ENCODE measurements at regions not wholly inside any gene's neighbourhood (a gene's known extent, or its start where the extent isn't known, plus 50 kb on each side); places are given as distances from the start of the nearest gene placed in this dataset.

DNA sequence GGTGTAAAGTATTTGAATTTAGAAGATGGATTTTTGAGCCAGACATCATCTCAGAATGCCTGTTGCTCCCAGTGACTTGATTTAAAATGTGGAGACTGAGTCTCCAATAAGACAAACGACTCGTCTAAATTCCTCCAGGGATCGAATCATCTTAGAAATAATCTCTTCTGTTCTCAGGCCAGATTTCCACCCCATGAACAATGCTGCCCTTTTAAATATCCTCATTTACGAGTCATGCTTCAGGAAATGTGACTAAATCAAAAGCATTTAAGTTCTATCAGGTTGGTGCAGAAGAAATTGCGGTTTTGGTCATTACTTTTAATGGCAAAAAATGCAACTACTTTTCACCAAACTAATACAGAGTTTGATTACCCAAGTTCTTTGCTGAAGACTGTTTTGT lies 684.6 kb upstream of the SOX11 start:
- TF ChIP-seq POLR2A (IDR thresholded peaks at IDR 0.05; ENCODE audit: low read depth) (no peak), POLR2AphosphoS5 (IDR thresholded peaks at IDR 0.05) (no peak)
